ENCODE measurements at regions not wholly inside any gene's neighbourhood (a gene's known extent, or its start where the extent isn't known, plus 50 kb on each side); places are given as distances from the start of the nearest gene placed in this dataset.

- DNase-seq (ENCODE audit: low spot score), result no peak
- TF ChIP-seq TRIM24 (CRISPR knock-in tag; IDR thresholded peaks at IDR 0.05) (no peak), DRAP1 (CRISPR knock-in tag; IDR thresholded peaks at IDR 0.05) (no peak), RFXAP (CRISPR knock-in tag; IDR thresholded peaks at IDR 0.05; ENCODE audit: borderline replicate concordance) (no peak), ZNF558 (CRISPR knock-in tag; IDR thresholded peaks at IDR 0.05; ENCODE audit: borderline replicate concordance) (no peak)
- POLR2A ChIA-PET, result no interaction called here
- Histone ChIP-seq H3K4me1 (ENCODE audit: insufficient read depth, low read length) (no peaks in the 10 kb centered on the region), H3K4me3 (replicated peaks in 1 of 3; ENCODE audit: insufficient read depth in 1 of 3, low read depth in 2 of 3, low read length in 3 of 3) (no peak overlapping the region), H3K9ac (ENCODE audit: insufficient read depth, low read depth, low read length) (no peak overlapping the region), H3K27ac (ENCODE audit: extremely low read length, insufficient read depth, low read length) (no peak overlapping the region), H3K79me2 (ENCODE audit: insufficient read depth, low read length) (no peaks in the 10 kb centered on the region), H3K27me3 (ENCODE audit: control insufficient read depth in 1 of 2, insufficient read depth in 2 of 2, low read length in 2 of 2) (no peaks in the 10 kb centered on the region), H3K4me2 (ENCODE audit: low read depth, low read length) (no peak overlapping the region), H3K9me3 (ENCODE audit: low read length) (no peaks in the 10 kb centered on the region), H2AFZ (ENCODE audit: low read length) (no peak overlapping the region), H3K36me3 (replicated peaks in 1 of 2; ENCODE audit: control insufficient read depth in 1 of 2, insufficient read depth in 2 of 2, low read length in 2 of 2) (no peaks in the 10 kb centered on the region), H4K20me1 (ENCODE audit: insufficient read depth, low read length) (no peaks in the 10 kb centered on the region)
- intact Hi-C loops (cut with micrococcal nuclease; ENCODE audit: unreplicated experiment), result no loop called here
- peak; percentile 70 for ATAC-seq
- no TSS peak for BruUV-seq (replicated peaks)
- no peak for FAIRE-seq
- WGBS (ENCODE audit: low lambda C conversion rate), result 0% methylated on average over 2 of the region's 4 CpGs
- in situ Hi-C loops (cut with HindIII; ENCODE audit: extremely low pct_ligation_motif_present, low pct_unique_long_range_greater_than_20kb), result no loop called here
- CTCF ChIA-PET (ENCODE audit: low intra/inter-chr PET ratio, low total read pairs), result no interaction called here
These were observed 379.5 kb upstream of the EDIL3 start for GRCh38 chr5:84764227-84764626.

GRCh38 chr5:84758008-84758407 lies 373.3 kb upstream of the EDIL3 start:
- H2AFZ ChIP-seq (ENCODE audit: low read length), result no peak overlapping the region
- ATAC-seq, result no peak
- in situ Hi-C loops (cut with HindIII; ENCODE audit: extremely low pct_ligation_motif_present, low pct_unique_long_range_greater_than_20kb) (no loop called here), intact Hi-C loops (cut with micrococcal nuclease; ENCODE audit: unreplicated experiment) (no loop called here)
- no peak overlapping the region for H3K4me3 ChIP-seq (replicated peaks in 1 of 3; ENCODE audit: insufficient read depth in 1 of 3, low read depth in 2 of 3, low read length in 3 of 3)
- no peaks in the 10 kb centered on the region for H3K4me1 ChIP-seq (ENCODE audit: insufficient read depth, low read length)
- no peak overlapping the region for H3K27ac ChIP-seq (ENCODE audit: extremely low read length, insufficient read depth, low read length)
- ChIA-PET POLR2A (no interaction called here), CTCF (ENCODE audit: low intra/inter-chr PET ratio, low total read pairs) (no interaction called here)
- H3K4me2 ChIP-seq (ENCODE audit: low read depth, low read length), result no peak overlapping the region
- no peaks in the 10 kb centered on the region for H3K36me3 ChIP-seq (replicated peaks in 1 of 2; ENCODE audit: control insufficient read depth in 1 of 2, insufficient read depth in 2 of 2, low read length in 2 of 2)
- no peaks in the 10 kb centered on the region for H3K79me2 ChIP-seq (ENCODE audit: insufficient read depth, low read length)
- no TSS peak for BruUV-seq (replicated peaks)
- no peaks in the 10 kb centered on the region for H4K20me1 ChIP-seq (ENCODE audit: insufficient read depth, low read length)
- H3K9ac ChIP-seq (ENCODE audit: insufficient read depth, low read depth, low read length), result no peak overlapping the region
- DNase-seq (ENCODE audit: low spot score), result no peak
- FAIRE-seq, result no peak
- no peaks in the 10 kb centered on the region; a peak in 1 of 5 replicates for H3K27me3 ChIP-seq (ENCODE audit: control insufficient read depth in 1 of 2, insufficient read depth in 2 of 2, low read length in 2 of 2)
- 0% methylated on average over 1 of the region's 1 CpG for WGBS (ENCODE audit: low lambda C conversion rate)
- no peaks in the 10 kb centered on the region for H3K9me3 ChIP-seq (ENCODE audit: low read length)
- TF ChIP-seq CCDC6 (CRISPR knock-in tag; IDR thresholded peaks at IDR 0.05) (no peak), FOXP4 (CRISPR knock-in tag; IDR thresholded peaks at IDR 0.05) (no peak), POLR2AphosphoS5 (IDR thresholded peaks at IDR 0.05; ENCODE audit: low read depth, low read length) (no peak), PRDM4 (CRISPR knock-in tag; IDR thresholded peaks at IDR 0.05; ENCODE audit: borderline replicate concordance) (no peak), STAG1 (CRISPR knock-in tag; IDR thresholded peaks at IDR 0.05) (no peak), ZNF672 (CRISPR knock-in tag; IDR thresholded peaks at IDR 0.05) (no peak)

All from HepG2 (cell line).